Limb (tissue), 2 donors: ENCODE measurements at regions not wholly inside any gene's neighbourhood (a gene's known extent, or its start where the extent isn't known, plus 50 kb on each side); places are given as distances from the start of the nearest gene placed in this dataset.
A peak's percentile ranks its signal among the peaks of the same experiment; 100 is the strongest.

Experiments used
- DNase-seq, 2 donors: peaks; one replicate each; pipeline ENCODE4 v3.0.0-alpha.2; 2016; ENCODE audit errors: extremely low spot score in 2 of 2

- DNase-seq: no peak
Measured at GRCh38 chr2:220676695-220677094, 895.4 kb downstream of the EPHA4 start.

DNA sequence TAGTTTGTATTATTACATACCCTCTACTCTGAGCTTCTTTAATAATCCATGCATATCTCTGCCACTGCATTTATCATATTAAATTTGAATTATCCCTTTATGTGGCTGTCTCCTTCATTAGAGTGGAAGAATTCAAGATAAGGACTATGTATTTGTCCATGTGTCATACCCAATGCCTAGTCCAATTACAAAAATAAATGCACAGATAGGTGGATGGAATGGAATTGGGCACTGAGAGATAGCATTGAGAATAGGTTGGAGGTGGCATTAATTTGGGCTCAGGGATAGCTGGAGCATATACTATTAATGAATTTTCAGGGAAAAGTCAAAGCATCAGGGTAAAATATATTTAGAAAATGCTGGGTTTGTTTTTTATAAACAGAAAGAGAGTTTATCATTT is 893.2 kb downstream of the EPHA4 start:
- no peak for DNase-seq

DNA sequence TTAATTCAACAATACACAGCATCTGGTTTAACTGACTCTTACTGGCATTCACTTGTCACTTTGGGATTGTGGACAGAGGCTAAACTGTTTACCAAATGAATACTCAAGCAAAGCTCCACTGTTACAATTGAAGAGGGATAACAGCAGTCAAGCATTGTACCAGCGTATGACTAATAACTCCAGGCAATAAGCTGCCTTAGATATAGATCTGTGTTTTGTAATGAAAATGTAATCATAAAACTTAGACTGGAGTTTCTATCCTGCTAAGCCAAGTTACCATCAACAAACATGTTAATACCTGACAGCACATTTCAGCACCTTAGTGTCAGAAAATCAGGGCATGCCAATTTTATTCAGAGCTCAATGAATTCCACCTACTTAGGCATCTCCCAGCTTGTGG is 889.5 kb downstream of the EPHA4 start:
- DNase-seq: no peak

DNA sequence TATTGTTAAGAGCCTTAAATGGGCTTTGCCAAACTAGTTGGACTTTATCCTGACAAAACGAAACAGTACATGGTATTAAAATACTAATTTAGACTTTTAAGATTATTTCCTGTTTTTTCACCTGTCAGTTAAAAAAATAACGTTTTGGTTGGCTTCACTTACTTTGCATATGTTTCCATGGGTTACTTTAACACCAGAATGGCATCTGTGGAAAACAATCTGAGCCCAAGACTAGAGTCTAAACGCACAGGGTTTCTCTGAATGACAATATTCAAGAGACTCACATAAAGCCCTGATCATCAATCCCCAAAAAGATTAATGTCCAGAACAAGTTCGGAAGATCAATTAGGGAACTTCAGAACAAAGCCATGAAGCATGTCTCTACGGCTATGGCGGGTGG is 888.0 kb downstream of the EPHA4 start:
- DNase-seq: no peak

- DNase-seq: peak; percentile 43 to 70
Measured at GRCh38 chr2:220687231-220687843, 884.8 kb downstream of the EPHA4 start.

GRCh38 chr2:220695397-220696279 is 876.5 kb downstream of the EPHA4 start:
- no peak for DNase-seq

DNA sequence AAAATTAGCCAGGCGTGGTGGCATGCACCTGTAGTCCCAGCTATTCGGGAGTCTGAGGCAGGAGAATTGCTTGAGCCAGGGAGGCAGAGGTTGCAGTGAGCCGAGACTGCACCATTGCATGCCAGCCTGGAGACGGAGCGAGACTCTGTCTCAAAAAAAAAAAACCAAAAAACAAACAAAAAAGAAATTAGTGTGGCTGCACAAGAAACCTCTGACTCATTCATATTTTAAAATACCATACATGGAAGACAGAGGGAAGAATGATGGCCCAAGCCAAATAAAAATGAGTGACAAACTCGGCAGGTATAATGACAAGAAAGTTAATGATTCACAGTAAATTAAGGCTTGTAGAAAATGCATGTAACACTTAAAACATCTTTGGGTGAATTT is 875.8 kb downstream of the EPHA4 start:
- no peak for DNase-seq

DNA sequence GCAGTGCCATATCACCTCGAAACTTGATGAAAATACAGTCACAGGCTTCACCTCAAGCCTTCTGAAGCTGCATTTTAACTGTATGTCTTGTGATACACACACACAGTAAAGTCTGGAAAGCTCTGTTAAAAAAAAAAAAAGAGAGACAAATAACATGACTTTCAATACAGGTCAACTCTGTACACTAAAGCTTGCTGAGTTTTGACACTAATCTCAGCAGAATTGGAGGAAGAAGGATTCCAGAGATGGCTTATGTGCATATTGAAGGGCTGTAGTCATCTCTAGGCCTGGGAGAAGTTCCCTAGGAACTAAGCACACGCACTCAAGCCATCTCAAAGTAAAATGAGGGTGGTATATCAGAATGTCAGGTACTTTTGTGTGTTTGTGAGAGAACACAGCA is 875.1 kb downstream of the EPHA4 start:
- DNase-seq: no peak

DNA sequence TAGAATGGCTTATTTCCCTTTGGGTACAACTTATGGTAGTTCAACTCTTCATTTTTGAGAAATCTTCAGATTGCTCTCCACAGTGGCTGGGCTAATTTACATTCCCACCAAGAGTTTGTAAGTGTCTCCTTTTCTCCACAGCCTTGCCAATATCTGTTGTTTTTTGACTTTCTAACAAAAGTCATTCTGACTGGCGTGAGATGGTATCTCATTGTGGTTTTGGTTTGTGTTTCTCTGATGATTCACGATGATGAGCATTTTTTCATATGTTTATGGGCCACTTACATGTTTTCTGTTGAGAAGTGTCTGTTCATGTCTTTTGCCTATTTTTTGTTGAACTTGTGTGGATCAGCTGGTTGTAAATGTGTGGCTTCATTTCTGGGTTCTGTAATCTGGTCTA is 871.0 kb downstream of the EPHA4 start:
- no peak for DNase-seq

DNA sequence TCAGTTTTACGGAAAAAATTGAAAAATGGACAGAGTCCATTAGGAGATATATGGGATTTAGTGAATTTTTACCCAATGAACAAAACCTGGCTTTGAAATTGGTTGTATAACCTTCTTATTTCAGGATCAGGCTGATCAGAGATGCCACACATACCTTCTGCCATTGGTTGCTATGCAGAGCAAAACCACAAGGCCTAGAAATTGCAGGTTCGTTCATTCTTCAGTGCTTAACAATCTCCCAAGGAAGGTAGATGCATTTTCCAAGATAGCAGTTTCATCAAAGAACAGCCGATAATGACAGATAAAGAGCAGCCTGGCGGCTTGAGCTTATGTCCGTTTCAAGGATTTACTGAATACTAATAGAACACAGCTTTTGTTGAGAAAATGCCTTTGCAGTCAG is 868.8 kb downstream of the EPHA4 start:
- no peak for DNase-seq

DNA sequence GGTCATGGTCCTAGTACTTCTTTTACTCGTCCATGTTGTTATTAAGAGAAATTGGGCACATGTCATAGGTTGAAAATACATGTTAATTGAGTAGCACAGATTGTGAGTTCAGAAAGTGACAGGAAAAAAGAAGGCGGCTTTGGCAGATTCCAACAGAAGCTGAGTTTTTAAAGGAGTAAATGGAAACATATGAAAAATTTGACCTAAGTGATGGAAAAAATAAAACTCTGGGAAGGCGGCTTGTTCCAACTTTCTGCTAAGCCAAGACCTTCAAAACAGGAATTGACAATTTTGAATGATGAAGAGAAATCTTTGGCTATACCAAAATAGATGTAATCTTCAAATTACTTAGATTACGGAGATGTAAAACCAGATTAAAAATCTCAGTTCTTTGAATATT is 868.0 kb downstream of the EPHA4 start:
- DNase-seq: no peak

GRCh38 chr2:220704810-220705209 is 867.3 kb downstream of the EPHA4 start:
- DNase-seq: no peak

DNA sequence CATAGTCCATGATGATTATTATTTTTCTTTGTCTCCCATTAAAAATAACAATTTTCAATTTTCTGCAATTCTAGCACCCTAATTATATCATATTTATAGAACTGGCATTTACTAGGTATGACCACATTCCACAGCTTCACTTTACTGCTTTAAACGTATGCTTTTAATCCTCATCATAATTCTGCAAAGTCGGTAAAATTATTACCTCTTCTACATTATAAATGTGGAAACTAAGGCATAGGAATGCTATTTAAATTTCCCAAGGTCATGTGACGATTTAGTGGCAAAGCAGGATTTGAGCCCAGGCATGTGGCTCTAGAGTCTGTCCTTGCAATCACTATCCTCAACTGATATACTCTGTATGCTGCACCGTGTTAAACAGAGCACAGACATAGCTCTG is 866.4 kb downstream of the EPHA4 start:
- DNase-seq: no peak

DNA sequence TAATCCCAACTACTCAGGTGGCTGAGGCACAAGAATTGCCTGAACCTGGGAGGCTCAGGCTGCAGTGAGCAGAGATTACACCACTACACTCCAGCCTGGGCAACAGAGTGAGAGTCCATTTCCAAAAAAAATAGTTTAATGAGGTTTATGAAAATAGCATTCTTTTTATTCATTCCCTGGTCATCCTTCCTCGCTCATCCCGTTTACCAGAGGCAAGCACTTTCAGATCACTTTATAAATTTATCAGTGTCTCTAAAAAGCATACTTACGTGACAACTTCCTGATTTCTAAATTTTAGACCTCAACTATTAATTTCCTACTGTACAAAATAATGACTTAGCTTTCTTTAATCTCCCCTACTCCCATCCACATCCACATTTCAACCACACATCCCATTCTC is 864.8 kb downstream of the EPHA4 start:
- DNase-seq: no peak

- no peak for DNase-seq
Measured at GRCh38 chr2:220708366-220708765, 863.7 kb downstream of the EPHA4 start.

- DNase-seq: no peak
Measured at GRCh38 chr2:220717283-220717682, 854.8 kb downstream of the EPHA4 start.

DNA sequence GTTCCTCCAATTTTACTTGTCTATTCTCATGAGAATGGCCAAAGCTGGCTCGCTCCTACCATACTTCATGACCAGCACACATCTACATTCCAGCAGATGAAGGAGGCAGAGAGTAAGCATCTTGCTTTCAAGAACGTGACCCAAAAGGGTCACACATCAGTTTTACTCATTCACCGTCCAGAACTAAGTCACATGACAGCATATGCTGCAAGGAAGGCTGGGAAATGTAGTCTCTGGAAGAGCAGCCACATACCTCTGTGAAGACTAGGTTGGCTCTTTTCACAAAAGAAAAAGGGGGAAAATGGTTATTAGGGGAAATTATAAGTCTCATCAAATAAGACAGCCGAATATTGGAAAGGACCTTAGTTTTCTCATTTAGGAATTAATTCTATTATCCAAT is 835.3 kb downstream of the EPHA4 start:
- DNase-seq: no peak

- DNase-seq: no peak
Measured at GRCh38 chr2:220743203-220743602, 828.9 kb downstream of the EPHA4 start.

- DNase-seq: no peak
Measured at GRCh38 chr2:220744861-220745260, 827.2 kb downstream of the EPHA4 start.

- DNase-seq: no peak
Measured at GRCh38 chr2:220745682-220746081, 826.4 kb downstream of the EPHA4 start.

GRCh38 chr2:220747736-220748135 is 824.4 kb downstream of the EPHA4 start:
- no peak for DNase-seq

GRCh38 chr2:220748875-220749479 is 823.1 kb downstream of the EPHA4 start:
- DNase-seq: no peak

DNA sequence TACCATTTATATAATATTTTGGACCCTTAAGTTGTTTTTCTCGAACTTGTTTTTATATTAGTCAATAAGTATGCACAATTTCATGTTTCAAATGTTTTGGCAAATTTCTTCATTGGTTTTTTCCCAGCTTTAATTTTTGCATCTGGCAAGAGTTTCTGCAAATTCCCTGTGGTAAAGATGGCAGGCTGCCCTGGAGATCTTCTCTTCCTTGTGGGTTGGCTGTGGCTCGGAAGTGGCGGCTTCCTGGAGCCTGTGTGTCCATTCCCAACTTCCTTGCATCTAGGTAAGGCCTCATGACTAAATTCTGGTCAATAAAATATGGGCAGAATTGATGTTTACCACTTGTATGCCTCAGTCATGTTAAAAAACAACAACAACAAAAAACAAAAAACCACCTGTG is 818.6 kb downstream of the EPHA4 start:
- no peak for DNase-seq
